ENCODE measurements at regions not wholly inside any gene's neighbourhood (a gene's known extent, or its start where the extent isn't known, plus 50 kb on each side); places are given as distances from the start of the nearest gene placed in this dataset.

DNA sequence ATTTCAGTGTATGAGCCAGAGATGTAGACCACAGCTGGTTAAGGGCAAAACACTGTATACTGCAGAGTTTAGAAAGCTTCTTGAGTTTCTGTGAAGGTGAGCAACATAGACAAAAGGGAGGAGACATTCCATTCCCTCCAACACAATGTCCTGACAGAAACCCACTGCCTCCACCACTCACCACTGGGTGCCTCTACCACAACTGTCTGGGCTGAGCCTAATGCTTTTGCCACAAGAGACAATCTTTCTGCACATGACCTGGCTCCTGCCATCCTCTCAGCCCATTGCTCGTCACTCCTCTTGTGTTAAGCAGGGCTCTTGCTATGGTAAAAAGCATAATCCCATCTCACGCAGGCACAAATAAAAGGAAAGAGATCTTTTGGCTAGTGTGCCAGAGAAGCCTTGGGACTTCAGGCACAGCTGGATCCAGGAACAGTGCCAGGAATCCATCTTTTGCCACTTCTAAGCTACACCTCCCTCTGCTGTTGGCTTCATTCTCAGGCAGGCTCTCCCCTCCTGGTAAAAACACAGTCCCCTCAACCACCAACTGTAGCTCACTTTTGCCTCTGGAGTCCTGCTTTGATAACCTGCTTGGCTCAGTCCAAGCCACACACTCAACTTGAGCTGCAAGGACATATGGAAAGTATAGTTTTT is 140.6 kb upstream of the PRR20G start:
- DNase-seq = no peak
- Histone ChIP-seq H3K4me3 (no peak overlapping the region), H3K27ac (no peak overlapping the region), H3K9me3 (no peaks in the 10 kb centered on the region), H3K4me1 (no peaks in the 10 kb centered on the region), H3K36me3 (no peaks in the 10 kb centered on the region), H3K27me3 (peaks cover 36% of the 10 kb centered on the region)
- intact Hi-C loops (cut with DNase I) = no loop called here
- TF ChIP-seq, protein P1, sequence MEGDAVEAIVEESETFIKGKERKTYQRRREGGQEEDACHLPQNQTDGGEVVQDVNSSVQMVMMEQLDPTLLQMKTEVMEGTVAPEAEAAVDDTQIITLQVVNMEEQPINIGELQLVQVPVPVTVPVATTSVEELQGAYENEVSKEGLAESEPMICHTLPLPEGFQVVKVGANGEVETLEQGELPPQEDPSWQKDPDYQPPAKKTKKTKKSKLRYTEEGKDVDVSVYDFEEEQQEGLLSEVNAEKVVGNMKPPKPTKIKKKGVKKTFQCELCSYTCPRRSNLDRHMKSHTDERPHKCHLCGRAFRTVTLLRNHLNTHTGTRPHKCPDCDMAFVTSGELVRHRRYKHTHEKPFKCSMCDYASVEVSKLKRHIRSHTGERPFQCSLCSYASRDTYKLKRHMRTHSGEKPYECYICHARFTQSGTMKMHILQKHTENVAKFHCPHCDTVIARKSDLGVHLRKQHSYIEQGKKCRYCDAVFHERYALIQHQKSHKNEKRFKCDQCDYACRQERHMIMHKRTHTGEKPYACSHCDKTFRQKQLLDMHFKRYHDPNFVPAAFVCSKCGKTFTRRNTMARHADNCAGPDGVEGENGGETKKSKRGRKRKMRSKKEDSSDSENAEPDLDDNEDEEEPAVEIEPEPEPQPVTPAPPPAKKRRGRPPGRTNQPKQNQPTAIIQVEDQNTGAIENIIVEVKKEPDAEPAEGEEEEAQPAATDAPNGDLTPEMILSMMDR (IDR thresholded peaks at IDR 0.05) = no peak
- peak; percentile 58 for ATAC-seq

DNA sequence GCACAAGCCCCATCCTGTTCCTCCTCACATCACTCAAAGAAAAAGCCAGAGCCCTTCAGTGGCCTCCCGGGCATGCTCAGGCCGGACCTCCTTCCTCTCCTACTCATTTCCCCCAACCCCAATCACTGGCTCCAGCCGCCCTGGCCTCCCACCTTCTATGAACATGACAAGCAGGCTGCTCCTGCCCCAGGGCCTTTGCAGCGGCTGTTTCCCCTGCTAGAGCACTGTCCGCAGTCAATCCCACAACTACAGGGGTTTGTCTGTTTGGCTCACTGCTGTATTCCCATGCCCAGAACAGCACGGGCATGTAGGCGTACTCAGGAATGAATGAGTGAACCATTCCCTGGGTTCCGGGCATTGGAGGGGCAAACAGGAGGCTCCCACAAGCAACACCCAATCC is 139.8 kb upstream of the PRR20G start:
- TF ChIP-seq, protein P1 (IDR thresholded peaks at IDR 0.05) = no peak
- DNase-seq = no peak

DNA sequence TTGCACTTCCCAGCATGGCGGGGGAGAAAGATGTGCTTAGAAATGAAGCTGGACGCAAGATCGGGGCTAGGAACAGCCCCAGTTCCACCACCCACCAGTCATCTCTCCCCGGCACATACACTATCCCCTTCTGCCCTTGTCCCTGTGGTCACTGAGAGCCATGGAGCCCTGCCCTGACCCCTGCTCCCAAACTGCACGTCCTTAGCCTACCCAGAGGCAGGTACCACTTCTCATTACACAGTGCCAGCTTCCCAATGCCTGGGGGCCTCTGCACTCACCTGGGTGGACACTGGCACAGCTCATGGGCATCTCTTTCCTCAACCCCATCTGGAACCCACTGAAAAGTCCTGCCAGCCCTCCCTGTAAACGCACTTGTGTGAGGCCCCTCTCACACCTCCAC is 139.3 kb upstream of the PRR20G start:
- H3K36me3 ChIP-seq = no peaks in the 10 kb centered on the region
- ATAC-seq (no peak), DNase-seq (no peak)
- no peaks in the 10 kb centered on the region for H3K9me3 ChIP-seq
- intact Hi-C loops (cut with DNase I) = no loop called here
- no peak overlapping the region for H3K27ac ChIP-seq
- no peaks in the 10 kb centered on the region for H3K4me1 ChIP-seq
- TF ChIP-seq, protein P1 (IDR thresholded peaks at IDR 0.05) = no peak
- H3K27me3 ChIP-seq = peaks cover 43% of the 10 kb centered on the region
- no peak overlapping the region for H3K4me3 ChIP-seq

More for the DNA sequence above, 139.8 kb upstream of the PRR20G start:
- no peak overlapping the region for H3K27ac ChIP-seq
- peaks cover 38% of the 10 kb centered on the region for H3K27me3 ChIP-seq
- intact Hi-C loops (cut with DNase I) = no loop called here
- H3K9me3 ChIP-seq = no peaks in the 10 kb centered on the region
- ATAC-seq = no peak
- no peaks in the 10 kb centered on the region for H3K36me3 ChIP-seq
- H3K4me3 ChIP-seq = no peak overlapping the region
- no peaks in the 10 kb centered on the region for H3K4me1 ChIP-seq

DNA sequence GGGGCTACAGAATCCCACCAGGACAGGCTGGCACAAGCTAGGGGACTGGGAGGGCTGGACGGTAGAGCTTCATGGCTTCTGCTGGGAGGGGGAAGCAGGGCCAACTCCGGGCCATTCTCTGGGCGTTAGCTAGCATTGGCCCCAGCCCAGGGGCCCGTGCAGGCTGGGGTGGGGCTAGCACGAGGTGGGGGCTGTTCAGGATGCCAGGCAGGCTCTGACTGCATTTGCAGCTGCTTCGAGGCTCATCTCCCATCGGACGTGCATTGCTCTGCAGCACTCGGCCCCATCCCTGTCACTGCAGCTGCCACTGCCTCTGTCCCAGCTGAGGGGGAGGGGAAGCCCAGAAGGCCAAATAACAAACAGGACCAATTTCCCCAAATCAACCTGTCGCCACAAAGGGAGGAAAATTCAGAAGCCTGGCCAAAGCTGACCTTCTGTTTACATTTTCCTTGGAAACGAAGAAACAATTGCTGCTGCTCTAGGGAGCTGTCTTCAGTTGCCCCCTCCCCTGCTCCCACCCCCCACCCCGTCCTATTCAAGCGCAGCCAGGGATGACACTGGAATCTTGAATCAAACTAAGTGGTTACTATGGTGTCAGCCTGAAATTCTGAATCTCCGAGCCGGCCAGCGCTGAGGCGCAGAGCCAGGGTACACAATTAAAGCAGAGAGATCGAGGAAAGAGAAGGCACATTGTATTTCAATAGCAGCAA is 138.8 kb upstream of the PRR20G start:
- peaks cover 40% of the 10 kb centered on the region for H3K27me3 ChIP-seq
- ATAC-seq = no peak
- no peak overlapping the region for H3K27ac ChIP-seq
- no peak for DNase-seq
- H3K4me3 ChIP-seq = no peak overlapping the region
- no peaks in the 10 kb centered on the region for H3K4me1 ChIP-seq
- no peaks in the 10 kb centered on the region for H3K36me3 ChIP-seq
- intact Hi-C loops (cut with DNase I) = no loop called here
- TF ChIP-seq, protein P1 (IDR thresholded peaks at IDR 0.05) = no peak
- H3K9me3 ChIP-seq = no peaks in the 10 kb centered on the region

DNA sequence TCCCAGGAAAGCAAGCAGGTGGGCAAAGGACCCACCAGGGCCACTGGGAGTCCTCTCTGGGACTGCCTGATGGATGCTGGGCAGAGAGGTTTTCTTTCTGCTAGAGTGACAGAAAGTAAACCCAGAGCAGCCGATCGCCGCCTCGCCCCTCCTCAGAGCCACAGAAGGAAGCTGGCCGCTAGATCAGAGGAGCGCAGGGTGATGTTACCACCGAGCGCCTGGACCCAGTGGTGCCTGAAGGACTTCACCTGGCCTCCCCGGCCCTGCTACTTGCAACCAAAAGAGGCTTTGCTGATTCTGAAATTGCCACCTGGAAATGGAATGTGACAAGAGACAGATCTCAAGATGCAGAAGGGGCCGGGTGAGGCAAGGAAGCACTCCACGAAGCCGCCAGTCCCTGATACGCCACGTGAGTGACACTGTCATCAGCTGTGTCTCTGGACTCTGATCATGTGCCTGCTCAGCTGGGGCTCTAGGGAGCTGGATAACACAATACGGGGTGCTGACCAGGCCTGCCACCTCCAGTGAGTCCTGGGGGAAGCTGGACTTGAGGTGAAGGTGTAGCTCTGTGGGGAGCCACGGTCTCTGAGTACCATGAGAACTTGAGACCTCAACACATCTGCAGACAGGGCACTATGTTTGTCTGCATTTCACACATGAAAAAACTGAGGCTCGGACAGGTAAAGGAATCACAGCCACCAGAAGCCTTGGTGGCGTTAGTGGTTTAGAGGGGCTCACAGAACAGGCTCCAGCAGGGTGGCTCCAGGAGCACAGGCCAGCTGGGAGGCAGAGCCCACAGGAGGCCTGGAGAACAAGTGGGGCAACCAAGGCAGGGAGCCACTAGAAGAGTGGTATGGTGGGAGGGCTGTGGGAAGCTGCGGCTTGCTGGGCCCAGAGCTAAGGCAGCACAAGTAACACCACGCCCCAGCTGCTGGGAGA is 137.9 kb upstream of the PRR20G start:
- TF ChIP-seq, protein P1 (IDR thresholded peaks at IDR 0.05) = no peak
- Histone ChIP-seq H3K4me1 (no peaks in the 10 kb centered on the region), H3K4me3 (no peak overlapping the region), H3K27ac (no peak overlapping the region), H3K9me3 (no peaks in the 10 kb centered on the region), H3K27me3 (peaks cover 38% of the 10 kb centered on the region), H3K36me3 (no peaks in the 10 kb centered on the region)
- DNase-seq (no peak), ATAC-seq (peak; percentile 29)
- intact Hi-C loops (cut with DNase I) = no loop called here

Measured in upper lobe of right lung (tissue), 1 donor.